Tibial artery (tissue), 4 donors: ENCODE measurements at regions not wholly inside any gene's neighbourhood (a gene's known extent, or its start where the extent isn't known, plus 50 kb on each side); places are given as distances from the start of the nearest gene placed in this dataset.

ENCODE experiments used
- DNase-seq, 2 donors: peaks; one replicate each; pipeline ENCODE4 v3.0.0-alpha.2; 2019
- H3K27ac ChIP-seq, 2 donors: fragments of 200-600 bp; sonication (generic) in 1 of 2; 1 replicate in 1 of 2; 2 replicates in 1 of 2; pipeline ENCODE4 v1.5.1; 2018 to 2019; ENCODE audit warnings: mild to moderate bottlenecking in 1 of 2
- H3K27me3 ChIP-seq, 2 donors: fragments of 200-600 bp; sonication (generic) in 1 of 2; one replicate each; pipeline versions ENCODE4 v1.5.1 to v1.6.0; 2016 to 2019
- H3K36me3 ChIP-seq, 3 donors: fragments of 200-600 bp; sonication (generic) in 2 of 3; one replicate each; pipeline ENCODE4 v1.5.1; 2016 to 2019; ENCODE audit warnings: mild to moderate bottlenecking in 2 of 3
- H3K4me1 ChIP-seq, 4 donors: fragments of 200-600 bp; sonication (generic) in 2 of 4; 1 replicate in 3 of 4; 2 replicates in 1 of 4; pipeline ENCODE4 v1.5.1; 2016 to 2019
- H3K4me3 ChIP-seq, 2 donors: fragments of 200-600 bp; sonication (generic) in 1 of 2; 1 replicate in 1 of 2; 2 replicates in 1 of 2; pipeline ENCODE4 v1.5.1; 2018 to 2019; ENCODE audit warnings: mild to moderate bottlenecking in 2 of 2
- H3K9me3 ChIP-seq, 3 donors: fragments of 200-600 bp; sonication (generic) in 1 of 3; one replicate each; pipeline ENCODE4 v1.5.1; 2016 to 2019
- intact Hi-C: fragments of 100-400 bp; cut with DNase I; formaldehyde crosslinking; loops from one replicate; pipeline ENCODE4 v1.15.0; 2023; ENCODE audit warnings: low total_unique reads
- TF ChIP-seq, protein P1 (sequence below), 2 experiments: fragments of 200-600 bp in 1 of 2; fragments of 450-650 bp in 1 of 2; IDR thresholded peaks; one replicate each; pipeline ENCODE4 v1.5.1; 2017 to 2019; ENCODE audit warnings: antibody characterized with exemption in 2 of 2, mild to moderate bottlenecking in 1 of 2, moderate library complexity in 1 of 2

DNA sequence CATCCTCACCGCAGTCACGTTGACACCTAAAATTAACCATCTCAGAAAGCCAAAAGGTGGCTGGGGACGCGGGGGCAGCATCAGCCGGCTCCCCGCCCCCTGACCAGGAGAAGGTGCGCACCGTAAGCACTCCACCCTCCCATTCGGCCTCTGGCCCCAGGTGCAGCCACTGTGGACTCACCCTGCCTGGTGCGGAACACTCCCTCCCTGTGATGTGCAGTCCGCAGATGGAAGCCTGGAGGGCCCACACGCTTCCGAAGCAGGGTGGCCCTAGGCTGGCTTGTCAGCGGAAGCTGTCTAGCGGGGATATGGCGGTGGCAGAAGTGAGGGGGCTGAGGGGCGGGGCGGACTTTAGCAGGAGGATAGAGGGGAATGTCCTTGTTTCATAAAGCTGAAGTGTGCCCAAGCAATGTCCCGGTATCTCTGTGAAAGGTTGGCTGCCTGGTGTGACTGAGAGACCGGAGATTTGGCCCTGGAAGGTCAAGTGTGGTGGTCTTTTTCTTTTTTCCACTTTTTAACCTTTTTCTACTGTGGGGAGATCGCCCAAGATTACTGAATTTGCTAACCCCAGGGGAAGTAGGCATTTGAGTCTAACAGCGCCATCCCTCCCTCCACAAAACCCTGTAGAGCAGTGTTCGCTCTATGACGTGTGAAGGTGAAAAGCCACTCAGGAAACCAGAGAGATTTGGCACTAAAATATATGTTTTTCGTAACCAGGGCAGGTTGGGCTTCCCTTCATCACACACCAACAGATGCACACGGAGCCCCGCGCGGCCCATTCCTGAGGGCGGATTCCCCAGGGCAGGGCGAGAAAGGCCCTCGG lies 74.7 kb downstream of the CXCL12 start:
- Histone ChIP-seq H3K4me3 (peak overlapping the region in 1 of 2 donors; percentile 47), H3K27ac (no peak overlapping the region)
- intact Hi-C loops, result loop anchor here (2.0 to 10.0 kb wide), 3 partner anchors 72 to 619 kb away; no protein-coding TSS in a partner anchor

DNA sequence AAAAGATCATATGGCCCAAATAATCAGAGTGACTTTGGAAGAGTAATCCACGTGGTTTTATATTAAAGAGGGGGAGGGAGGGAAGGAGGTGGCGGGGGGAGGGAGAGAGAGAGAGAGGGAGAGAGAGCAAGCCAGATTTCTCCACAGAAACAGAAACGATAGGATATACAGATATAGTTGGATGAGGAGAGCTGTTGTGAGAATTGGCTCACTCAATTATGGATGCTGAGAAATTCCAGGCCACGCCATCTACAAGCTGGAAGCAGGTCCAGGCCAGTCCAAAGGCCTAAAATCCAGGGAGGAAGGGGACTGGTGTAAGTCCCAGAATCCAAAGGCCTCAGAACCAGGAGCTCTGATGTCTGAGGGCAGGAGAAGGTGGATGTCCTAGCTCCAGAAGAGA lies 75.5 kb downstream of the CXCL12 start:
- no peak for DNase-seq
- no peak overlapping the region for H3K27ac ChIP-seq
- TF ChIP-seq, protein P1, sequence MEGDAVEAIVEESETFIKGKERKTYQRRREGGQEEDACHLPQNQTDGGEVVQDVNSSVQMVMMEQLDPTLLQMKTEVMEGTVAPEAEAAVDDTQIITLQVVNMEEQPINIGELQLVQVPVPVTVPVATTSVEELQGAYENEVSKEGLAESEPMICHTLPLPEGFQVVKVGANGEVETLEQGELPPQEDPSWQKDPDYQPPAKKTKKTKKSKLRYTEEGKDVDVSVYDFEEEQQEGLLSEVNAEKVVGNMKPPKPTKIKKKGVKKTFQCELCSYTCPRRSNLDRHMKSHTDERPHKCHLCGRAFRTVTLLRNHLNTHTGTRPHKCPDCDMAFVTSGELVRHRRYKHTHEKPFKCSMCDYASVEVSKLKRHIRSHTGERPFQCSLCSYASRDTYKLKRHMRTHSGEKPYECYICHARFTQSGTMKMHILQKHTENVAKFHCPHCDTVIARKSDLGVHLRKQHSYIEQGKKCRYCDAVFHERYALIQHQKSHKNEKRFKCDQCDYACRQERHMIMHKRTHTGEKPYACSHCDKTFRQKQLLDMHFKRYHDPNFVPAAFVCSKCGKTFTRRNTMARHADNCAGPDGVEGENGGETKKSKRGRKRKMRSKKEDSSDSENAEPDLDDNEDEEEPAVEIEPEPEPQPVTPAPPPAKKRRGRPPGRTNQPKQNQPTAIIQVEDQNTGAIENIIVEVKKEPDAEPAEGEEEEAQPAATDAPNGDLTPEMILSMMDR (IDR thresholded peaks at IDR 0.05), result no peak
- intact Hi-C loops, result no loop called here
- H3K9me3 ChIP-seq, result no peaks in the 10 kb centered on the region
- no peak overlapping the region for H3K4me3 ChIP-seq
- peaks cover 0 to 19% (median 11%) of the 10 kb centered on the region in 4 donors for H3K4me1 ChIP-seq
- no peaks in the 10 kb centered on the region for H3K27me3 ChIP-seq
- no peaks in the 10 kb centered on the region for H3K36me3 ChIP-seq

More for the DNA sequence above, 74.7 kb downstream of the CXCL12 start:
- Histone ChIP-seq H3K36me3 (no peaks in the 10 kb centered on the region), H3K4me1 (peaks cover 0 to 19% (median 11%) of the 10 kb centered on the region in 4 donors), H3K27me3 (no peaks in the 10 kb centered on the region), H3K9me3 (no peaks in the 10 kb centered on the region)
- no peak for DNase-seq
- TF ChIP-seq, protein P1 (IDR thresholded peaks at IDR 0.05), result no peak

DNA sequence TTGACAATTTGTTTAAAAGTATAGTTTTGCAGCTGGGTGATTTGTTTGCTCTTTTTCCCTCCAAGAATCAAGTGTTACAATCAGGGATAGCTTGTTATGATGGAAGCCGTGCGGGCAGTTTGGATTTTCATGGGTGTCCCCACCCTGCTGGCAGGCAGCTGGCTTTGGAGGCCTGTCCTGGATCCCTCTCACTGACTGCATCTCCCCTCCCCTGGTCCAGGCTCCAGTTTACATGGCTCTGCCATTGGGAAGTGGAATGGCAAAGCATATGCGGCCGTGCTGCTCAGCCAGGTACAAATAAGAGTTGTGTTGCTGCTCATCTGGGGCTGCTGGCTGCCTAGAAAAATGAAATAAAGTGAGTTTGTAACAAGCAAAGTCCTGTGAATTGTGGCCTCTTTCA lies 76.0 kb downstream of the CXCL12 start:
- DNase-seq, result no peak
- H3K4me3 ChIP-seq, result no peak overlapping the region
- no peaks in the 10 kb centered on the region for H3K36me3 ChIP-seq
- H3K27me3 ChIP-seq, result no peaks in the 10 kb centered on the region
- no peak overlapping the region for H3K27ac ChIP-seq
- peaks cover 0 to 19% (median 11%) of the 10 kb centered on the region in 4 donors for H3K4me1 ChIP-seq
- intact Hi-C loops, result no loop called here
- TF ChIP-seq, protein P1 (IDR thresholded peaks at IDR 0.05), result no peak
- no peaks in the 10 kb centered on the region for H3K9me3 ChIP-seq

DNA sequence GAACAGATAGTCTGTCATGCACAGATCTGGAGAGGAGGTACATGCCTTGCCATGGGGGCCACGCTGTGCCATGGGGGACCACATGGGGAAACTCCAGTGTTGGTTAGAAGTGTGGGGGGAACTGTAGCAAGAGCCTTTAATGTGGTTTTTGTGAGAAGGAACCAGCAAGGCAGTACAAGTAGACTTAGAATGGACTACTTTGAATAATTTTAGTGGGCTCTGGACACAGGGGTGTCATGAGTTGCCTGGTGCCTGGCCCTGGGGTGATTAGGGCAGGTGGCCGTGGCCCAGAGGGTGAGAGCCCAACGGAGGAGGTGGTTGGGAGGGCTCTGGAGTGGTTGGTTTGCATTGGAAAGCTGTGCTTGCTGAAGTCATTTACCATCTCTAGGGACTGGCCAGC lies 77.2 kb downstream of the CXCL12 start:
- Histone ChIP-seq H3K27ac (no peak overlapping the region), H3K4me3 (no peak overlapping the region), H3K36me3 (no peaks in the 10 kb centered on the region), H3K9me3 (no peaks in the 10 kb centered on the region), H3K27me3 (no peaks in the 10 kb centered on the region), H3K4me1 (peaks cover 0 to 19% (median 11%) of the 10 kb centered on the region in 4 donors)
- TF ChIP-seq, protein P1 (IDR thresholded peaks at IDR 0.05), result no peak
- intact Hi-C loops, result no loop called here
- DNase-seq, result no peak

DNA sequence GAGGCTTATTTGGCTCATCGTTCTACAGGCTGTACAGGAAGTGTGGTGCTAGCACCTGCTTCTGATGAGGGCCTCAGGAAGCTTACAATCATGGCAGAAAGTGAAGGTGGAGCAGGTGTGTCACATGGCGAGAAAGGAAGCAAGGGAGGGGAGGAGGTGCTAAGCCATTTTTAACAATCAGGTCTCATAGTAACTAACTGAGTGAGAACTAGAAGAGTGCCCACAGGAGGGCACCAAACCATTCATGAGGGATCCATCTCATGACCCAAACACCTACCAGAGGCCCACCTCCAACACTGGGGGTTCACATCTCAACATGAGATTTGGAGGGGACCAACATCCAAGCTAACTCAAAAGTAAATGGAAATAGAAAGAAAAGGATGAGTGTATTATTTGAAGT lies 78.1 kb downstream of the CXCL12 start:
- DNase-seq, result no peak
- H3K4me3 ChIP-seq, result no peak overlapping the region
- TF ChIP-seq, protein P1 (IDR thresholded peaks at IDR 0.05), result peak in 1 of 2 experiments; percentile 6
- no peaks in the 10 kb centered on the region for H3K36me3 ChIP-seq
- peak overlapping the region; percentile 18 to 21 for H3K27ac ChIP-seq
- H3K9me3 ChIP-seq, result no peaks in the 10 kb centered on the region
- peaks cover 0 to 19% (median 11%) of the 10 kb centered on the region in 4 donors for H3K4me1 ChIP-seq
- no peaks in the 10 kb centered on the region for H3K27me3 ChIP-seq
- intact Hi-C loops, result no loop called here
